Fibroblast of skin of left quadriceps (primary cell): ENCODE measurements at regions not wholly inside any gene's neighbourhood (a gene's known extent, or its start where the extent isn't known, plus 50 kb on each side); places are given as distances from the start of the nearest gene placed in this dataset.
"Not testable (repeated sequence)": the region's sequence is repeated elsewhere in the genome, so short reads cannot be mapped to it uniquely, and the experiment has no call there.

Experiments used
- DNase-seq, 2 experiments: peaks; one replicate each; pipeline ENCODE4 v3.0.0-alpha.2; 2013; ENCODE audit warnings: low read depth in 2 of 2

- no peak for DNase-seq
Measured at GRCh38 chr13:58889474-58889873, 1257.9 kb downstream of the PCDH17 start.

- no peak for DNase-seq
Measured at GRCh38 chr13:58893396-58893795, 1261.9 kb downstream of the PCDH17 start.

- DNase-seq, result no peak
Measured at GRCh38 chr13:58906329-58907007, 1257.3 kb downstream of the DIAPH3 start.

- DNase-seq, result no peak
Measured at GRCh38 chr13:58907347-58907746, 1256.4 kb downstream of the DIAPH3 start.

- no peak for DNase-seq
Measured at GRCh38 chr13:58908019-58908679, 1255.6 kb downstream of the DIAPH3 start.

- no peak for DNase-seq
Measured at GRCh38 chr13:58919551-58919950, 1244.2 kb downstream of the DIAPH3 start.

- no peak for DNase-seq
Measured at GRCh38 chr13:58921129-58921528, 1242.6 kb downstream of the DIAPH3 start.

- no peak for DNase-seq
Measured at GRCh38 chr13:58926858-58927257, 1236.9 kb downstream of the DIAPH3 start.

GRCh38 chr13:58933475-58933874 is 1230.3 kb downstream of the DIAPH3 start:
- DNase-seq, result no peak

- no peak for DNase-seq
Measured at GRCh38 chr13:58935689-58936088, 1228.0 kb downstream of the DIAPH3 start.

- no peak for DNase-seq
Measured at GRCh38 chr13:58946274-58946673, 1217.5 kb downstream of the DIAPH3 start.

GRCh38 chr13:58949646-58950045 is 1214.1 kb downstream of the DIAPH3 start:
- no peak for DNase-seq

GRCh38 chr13:58950911-58951310 is 1212.8 kb downstream of the DIAPH3 start:
- no peak for DNase-seq

- DNase-seq, result no peak
Measured at GRCh38 chr13:58953638-58954037, 1210.1 kb downstream of the DIAPH3 start.

- no peak for DNase-seq
Measured at GRCh38 chr13:58955546-58956385, 1208.0 kb downstream of the DIAPH3 start.

GRCh38 chr13:58958097-58958496 is 1205.6 kb downstream of the DIAPH3 start:
- DNase-seq, result not testable (repeated sequence)

GRCh38 chr13:58960888-58961287 is 1202.8 kb downstream of the DIAPH3 start:
- DNase-seq, result no peak

- no peak for DNase-seq
Measured at GRCh38 chr13:58963321-58963720, 1200.4 kb downstream of the DIAPH3 start.

- DNase-seq, result no peak
Measured at GRCh38 chr13:58964048-58964447, 1199.7 kb downstream of the DIAPH3 start.

- DNase-seq, result no peak
Measured at GRCh38 chr13:58977085-58977484, 1186.6 kb downstream of the DIAPH3 start.

GRCh38 chr13:58978331-58978730 is 1185.4 kb downstream of the DIAPH3 start:
- DNase-seq, result no peak

- DNase-seq, result no peak
Measured at GRCh38 chr13:58979851-58980250, 1183.9 kb downstream of the DIAPH3 start.

GRCh38 chr13:58985845-58986244 is 1177.9 kb downstream of the DIAPH3 start:
- no peak for DNase-seq
